ENCODE measurements at regions not wholly inside any gene's neighbourhood (a gene's known extent, or its start where the extent isn't known, plus 50 kb on each side); places are given as distances from the start of the nearest gene placed in this dataset.

GRCh38 chr2:217443601-217444000 is 559.2 kb downstream of the TNS1 start:
- Mint-ChIP-seq H3K4me3 (no peak overlapping the region), H3K27me3 (ENCODE audit: low read depth) (no peaks in the 10 kb centered on the region), H3K27ac (no peak overlapping the region), H3K4me1 (ENCODE audit: low read depth) (peaks cover 1% of the 10 kb centered on the region), H3K36me3 (ENCODE audit: low read depth) (no peaks in the 10 kb centered on the region), H3K9me3 (no peaks in the 10 kb centered on the region)

- Mint-ChIP-seq H3K4me1 (ENCODE audit: low read depth) (peaks cover 1% of the 10 kb centered on the region), H3K9me3 (no peaks in the 10 kb centered on the region), H3K27ac (no peak overlapping the region), H3K36me3 (ENCODE audit: low read depth) (no peaks in the 10 kb centered on the region), H3K27me3 (ENCODE audit: low read depth) (peaks cover 4% of the 10 kb centered on the region), H3K4me3 (no peak overlapping the region)
These were observed 562.8 kb downstream of the TNS1 start for GRCh38 chr2:217440000-217440399.

DNA sequence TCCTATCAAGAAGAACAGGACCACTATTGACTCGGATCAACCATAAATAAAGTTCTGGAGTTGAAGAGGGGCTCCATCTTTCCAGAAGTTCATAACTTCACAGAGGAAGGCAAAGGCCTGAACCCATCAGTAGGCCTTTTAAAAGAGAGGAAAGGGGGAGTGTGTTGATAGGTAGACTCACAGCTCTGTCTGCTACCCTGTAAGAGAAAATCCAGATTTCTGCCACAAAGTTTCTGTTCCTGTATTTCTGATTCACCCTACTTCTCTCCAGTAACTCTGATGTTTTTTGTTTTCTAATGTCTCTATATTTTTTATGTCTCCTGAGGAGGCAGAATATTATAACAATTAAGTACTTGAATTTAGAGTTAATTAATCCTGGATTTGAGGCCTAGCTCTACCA is 564.0 kb downstream of the TNS1 start:
- peaks cover 3% of the 10 kb centered on the region for H3K4me1 Mint-ChIP-seq (ENCODE audit: low read depth)
- H3K27me3 Mint-ChIP-seq (ENCODE audit: low read depth): peaks cover 4% of the 10 kb centered on the region
- no peaks in the 10 kb centered on the region for H3K9me3 Mint-ChIP-seq
- H3K4me3 Mint-ChIP-seq: no peak overlapping the region
- H3K27ac Mint-ChIP-seq: no peak overlapping the region
- H3K36me3 Mint-ChIP-seq (ENCODE audit: low read depth): no peaks in the 10 kb centered on the region

- H3K9me3 Mint-ChIP-seq: no peaks in the 10 kb centered on the region
- no peaks in the 10 kb centered on the region for H3K36me3 Mint-ChIP-seq (ENCODE audit: low read depth)
- H3K4me3 Mint-ChIP-seq: no peak overlapping the region
- peaks cover 4% of the 10 kb centered on the region for H3K27me3 Mint-ChIP-seq (ENCODE audit: low read depth)
- peaks cover 8% of the 10 kb centered on the region for H3K4me1 Mint-ChIP-seq (ENCODE audit: low read depth)
- no peak overlapping the region for H3K27ac Mint-ChIP-seq
These were observed 564.7 kb downstream of the TNS1 start for GRCh38 chr2:217438136-217438535.

- H3K4me3 Mint-ChIP-seq: no peak overlapping the region
- peaks cover 8% of the 10 kb centered on the region for H3K4me1 Mint-ChIP-seq (ENCODE audit: low read depth)
- no peak overlapping the region for H3K27ac Mint-ChIP-seq
- H3K36me3 Mint-ChIP-seq (ENCODE audit: low read depth): no peaks in the 10 kb centered on the region
- peaks cover 4% of the 10 kb centered on the region for H3K27me3 Mint-ChIP-seq (ENCODE audit: low read depth)
- H3K9me3 Mint-ChIP-seq: no peaks in the 10 kb centered on the region
These were observed 565.4 kb downstream of the TNS1 start for GRCh38 chr2:217437290-217437870.

DNA sequence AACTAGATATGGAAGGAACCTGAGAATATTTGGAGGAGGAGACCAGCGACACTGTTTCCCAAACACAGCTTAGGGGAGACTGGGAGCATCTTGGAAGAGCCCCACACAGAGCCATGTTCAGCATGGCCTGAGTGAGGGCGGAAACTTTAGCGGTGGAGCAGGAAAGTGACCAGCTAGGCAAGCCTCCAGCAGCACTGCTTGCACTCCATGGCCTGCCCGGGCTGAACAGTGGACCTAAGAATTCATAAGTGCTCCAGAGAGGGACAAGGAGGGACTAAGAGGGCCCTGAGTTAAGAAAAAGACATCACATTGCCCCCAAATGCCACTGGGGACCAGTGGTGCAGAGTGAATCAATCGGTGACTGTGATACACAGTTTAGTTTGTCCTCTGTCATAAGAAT is 566.4 kb downstream of the TNS1 start:
- H3K27ac Mint-ChIP-seq: no peak overlapping the region
- no peak overlapping the region for H3K4me3 Mint-ChIP-seq
- peaks cover 4% of the 10 kb centered on the region for H3K27me3 Mint-ChIP-seq (ENCODE audit: low read depth)
- H3K9me3 Mint-ChIP-seq: no peaks in the 10 kb centered on the region
- no peaks in the 10 kb centered on the region for H3K36me3 Mint-ChIP-seq (ENCODE audit: low read depth)
- peaks cover 8% of the 10 kb centered on the region for H3K4me1 Mint-ChIP-seq (ENCODE audit: low read depth)

DNA sequence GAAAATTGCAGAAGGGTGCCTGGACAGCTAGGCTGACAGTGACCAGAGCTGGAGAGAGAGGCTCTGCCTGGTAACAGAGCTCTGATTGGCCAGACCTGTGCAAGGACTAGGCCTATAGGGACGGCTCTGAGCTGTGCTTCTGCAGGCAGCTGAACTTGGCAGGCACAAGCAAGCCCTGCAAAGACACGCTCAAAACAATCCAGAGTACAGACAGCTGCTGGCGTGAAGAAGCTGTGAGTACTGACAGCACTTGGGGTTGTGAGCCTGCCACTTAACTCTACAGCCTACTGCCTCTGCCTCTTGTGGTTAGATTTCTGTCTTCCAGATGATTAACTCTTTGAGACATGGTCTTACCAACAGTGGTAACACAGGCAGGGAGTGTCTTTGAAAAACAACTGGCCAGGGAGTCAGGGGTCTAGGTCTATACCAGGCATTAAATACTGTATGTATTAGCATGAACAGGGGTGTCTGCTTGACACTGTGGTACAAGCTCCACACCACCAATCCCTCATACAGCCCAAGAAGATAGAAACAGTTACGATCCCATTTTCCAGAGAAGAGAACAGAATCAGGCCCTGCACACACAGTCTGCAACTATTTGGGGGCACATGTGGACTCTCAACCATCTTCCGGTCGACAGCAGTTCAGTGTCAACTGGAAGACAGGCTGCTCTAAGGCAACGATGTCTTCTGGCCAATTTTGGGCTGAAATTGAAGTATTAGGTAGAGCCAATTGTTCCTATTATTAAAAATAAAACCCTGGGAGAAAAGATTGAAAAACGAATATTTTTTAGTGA is 568.4 kb downstream of the TNS1 start:
- Mint-ChIP-seq H3K27ac (no peak overlapping the region), H3K9me3 (no peaks in the 10 kb centered on the region), H3K4me3 (no peak overlapping the region), H3K4me1 (ENCODE audit: low read depth) (peaks cover 7% of the 10 kb centered on the region), H3K27me3 (ENCODE audit: low read depth) (peaks cover 4% of the 10 kb centered on the region), H3K36me3 (ENCODE audit: low read depth) (no peaks in the 10 kb centered on the region)

GRCh38 chr2:217433522-217433921 is 569.3 kb downstream of the TNS1 start:
- no peak overlapping the region for H3K27ac Mint-ChIP-seq

DNA sequence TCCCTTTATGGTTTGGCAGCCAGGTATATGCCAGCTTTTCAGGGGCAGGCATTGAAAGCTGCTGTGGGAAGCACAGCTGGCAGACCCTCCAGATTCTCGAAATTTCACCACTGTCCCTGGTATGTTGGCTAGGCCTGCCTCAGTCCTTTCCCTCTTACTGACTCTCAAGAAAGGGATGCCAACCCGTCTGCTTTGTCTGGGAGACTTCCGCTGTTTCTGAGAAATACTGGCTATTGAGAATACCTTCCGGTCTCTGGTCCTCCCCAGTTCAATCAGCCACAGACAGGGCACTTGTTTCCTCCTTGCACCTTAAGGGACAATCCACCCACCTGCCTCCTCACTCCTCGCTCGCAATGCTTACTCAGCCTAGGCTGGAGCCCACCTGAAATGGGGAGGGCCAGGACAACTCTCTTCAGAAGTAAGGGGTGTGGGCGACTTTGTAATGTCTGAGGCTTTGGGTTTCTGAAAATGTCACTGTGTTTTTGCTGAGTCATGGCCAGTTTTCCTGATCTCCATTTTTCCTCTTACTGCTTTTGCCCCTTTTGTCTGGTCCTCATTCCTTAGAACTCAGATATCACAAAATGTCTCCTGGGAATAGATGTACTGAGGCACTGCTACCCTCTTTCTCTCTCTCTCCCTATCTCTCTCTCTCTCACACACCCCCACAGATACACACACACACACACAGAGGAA is 571.1 kb downstream of the TNS1 start:
- Mint-ChIP-seq H3K4me3 (no peak overlapping the region), H3K36me3 (ENCODE audit: low read depth) (no peaks in the 10 kb centered on the region), H3K27me3 (ENCODE audit: low read depth) (no peaks in the 10 kb centered on the region), H3K27ac (no peak overlapping the region), H3K4me1 (ENCODE audit: low read depth) (peaks cover 7% of the 10 kb centered on the region), H3K9me3 (no peaks in the 10 kb centered on the region)

More at GRCh38 chr2:217433522-217433921, 569.3 kb downstream of the TNS1 start:
- Mint-ChIP-seq H3K9me3 (no peaks in the 10 kb centered on the region), H3K27me3 (ENCODE audit: low read depth) (peaks cover 4% of the 10 kb centered on the region), H3K36me3 (ENCODE audit: low read depth) (no peaks in the 10 kb centered on the region), H3K4me1 (ENCODE audit: low read depth) (peaks cover 7% of the 10 kb centered on the region), H3K4me3 (no peak overlapping the region)

DNA sequence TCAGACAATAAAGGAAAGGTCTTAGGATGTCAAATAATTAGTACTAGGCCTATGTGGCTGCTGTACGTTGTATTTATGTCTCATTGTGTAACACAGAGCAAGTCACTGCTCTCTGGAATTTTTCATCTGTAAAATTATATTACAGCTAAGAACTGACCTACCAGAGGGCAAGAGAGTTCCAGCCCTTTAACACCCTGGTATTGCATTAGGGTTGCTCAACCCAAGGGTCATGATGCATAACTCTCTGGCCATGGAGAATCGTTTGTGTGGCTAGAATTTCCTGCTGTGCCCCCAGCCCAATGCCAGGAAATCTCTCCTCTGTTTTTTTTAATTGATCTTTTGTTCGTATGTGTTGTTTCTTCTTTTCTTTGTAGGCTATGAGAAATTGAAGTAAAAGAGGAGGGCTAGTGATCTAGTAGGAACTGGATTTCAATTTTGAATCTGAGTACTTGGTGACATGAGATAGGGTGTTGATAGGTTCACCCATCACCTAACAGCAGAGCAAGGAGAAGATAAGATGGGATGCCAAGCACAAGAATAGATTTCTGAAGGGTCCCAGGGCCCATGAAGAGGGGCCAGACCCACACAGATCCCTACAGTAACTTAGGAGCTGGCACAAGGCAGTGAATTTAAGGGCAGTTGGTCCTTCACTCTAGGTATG is 571.2 kb upstream of the TNP1 start:
- no peaks in the 10 kb centered on the region for H3K36me3 Mint-ChIP-seq (ENCODE audit: low read depth)
- peaks cover 7% of the 10 kb centered on the region for H3K4me1 Mint-ChIP-seq (ENCODE audit: low read depth)
- no peaks in the 10 kb centered on the region for H3K27me3 Mint-ChIP-seq (ENCODE audit: low read depth)
- H3K27ac Mint-ChIP-seq: no peak overlapping the region
- H3K4me3 Mint-ChIP-seq: no peak overlapping the region
- no peaks in the 10 kb centered on the region for H3K9me3 Mint-ChIP-seq

- H3K9me3 Mint-ChIP-seq: no peaks in the 10 kb centered on the region
- H3K27me3 Mint-ChIP-seq (ENCODE audit: low read depth): no peaks in the 10 kb centered on the region
- H3K36me3 Mint-ChIP-seq (ENCODE audit: low read depth): no peaks in the 10 kb centered on the region
These were observed 570.2 kb upstream of the TNP1 start for GRCh38 chr2:217429981-217430500.

DNA sequence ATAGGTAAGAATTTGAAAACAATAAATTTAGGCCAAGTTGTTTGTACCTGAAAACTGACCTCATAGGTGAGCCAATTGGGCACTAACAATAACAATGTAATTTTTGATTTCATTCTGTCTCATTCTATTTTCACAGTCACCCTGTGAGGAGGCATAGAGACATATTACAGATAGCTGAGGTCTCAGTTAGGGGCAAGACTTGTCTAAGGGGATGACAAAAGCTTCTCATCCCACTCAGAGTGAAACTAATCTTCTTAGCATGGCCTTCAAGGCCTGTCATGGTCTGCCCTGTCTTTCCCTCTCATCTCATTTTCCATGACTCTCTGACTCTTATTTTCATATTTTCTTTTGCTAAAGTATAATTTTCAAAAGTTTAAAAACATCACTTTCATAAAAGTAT is 562.0 kb upstream of the TNP1 start:
- no peak overlapping the region for H3K4me3 Mint-ChIP-seq
- no peaks in the 10 kb centered on the region for H3K36me3 Mint-ChIP-seq (ENCODE audit: low read depth)
- H3K27me3 Mint-ChIP-seq (ENCODE audit: low read depth): no peaks in the 10 kb centered on the region
- H3K4me1 Mint-ChIP-seq (ENCODE audit: low read depth): no peaks in the 10 kb centered on the region
- no peak overlapping the region for H3K27ac Mint-ChIP-seq
- no peaks in the 10 kb centered on the region for H3K9me3 Mint-ChIP-seq

More at GRCh38 chr2:217429981-217430500, 570.2 kb upstream of the TNP1 start:
- Mint-ChIP-seq H3K27ac (no peak overlapping the region), H3K4me1 (ENCODE audit: low read depth) (peaks cover 7% of the 10 kb centered on the region), H3K4me3 (no peak overlapping the region)

DNA sequence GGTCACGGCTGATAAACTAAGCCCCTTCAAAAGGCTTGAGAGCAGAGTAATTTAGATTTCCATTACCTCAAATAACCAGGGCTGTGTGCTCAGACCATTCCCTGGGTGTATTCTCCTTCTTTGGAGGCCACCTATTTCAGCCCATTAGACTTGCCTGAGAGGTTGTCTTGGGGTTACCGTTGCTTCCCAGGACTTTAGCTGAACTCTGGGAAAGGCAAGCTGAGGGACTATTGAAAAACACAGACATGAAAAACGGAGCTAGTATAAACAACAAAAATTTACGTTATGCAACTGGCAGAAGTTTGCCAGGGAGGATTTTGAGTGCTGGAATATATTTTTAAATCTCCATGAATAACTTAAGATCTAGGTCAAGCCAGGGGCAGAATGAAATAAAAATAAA is 561.0 kb upstream of the TNP1 start:
- Mint-ChIP-seq H3K36me3 (ENCODE audit: low read depth) (no peaks in the 10 kb centered on the region), H3K27me3 (ENCODE audit: low read depth) (peaks cover 1% of the 10 kb centered on the region), H3K4me1 (ENCODE audit: low read depth) (no peaks in the 10 kb centered on the region), H3K9me3 (no peaks in the 10 kb centered on the region), H3K4me3 (no peak overlapping the region), H3K27ac (no peak overlapping the region)

GRCh38 chr2:217419055-217419671 is 559.3 kb upstream of the TNP1 start:
- no peak overlapping the region for H3K4me3 Mint-ChIP-seq

More at GRCh38 chr2:217419055-217419671, 559.3 kb upstream of the TNP1 start:
- H3K9me3 Mint-ChIP-seq: no peaks in the 10 kb centered on the region
- no peaks in the 10 kb centered on the region for H3K4me1 Mint-ChIP-seq (ENCODE audit: low read depth)
- H3K27me3 Mint-ChIP-seq (ENCODE audit: low read depth): peaks cover 3% of the 10 kb centered on the region
- H3K27ac Mint-ChIP-seq: no peak overlapping the region
- no peaks in the 10 kb centered on the region for H3K36me3 Mint-ChIP-seq (ENCODE audit: low read depth)

Measured in T-helper 1 cell treated with Interleukin-12 subunit alpha and Interleukin-12 subunit beta and Interleukin-4 antibody, amounts not matched to agents 30 μg/mL and 1 μg/mL, for 36 hours (primary cell).